ENCODE measurements at regions not wholly inside any gene's neighbourhood (a gene's known extent, or its start where the extent isn't known, plus 50 kb on each side); places are given as distances from the start of the nearest gene placed in this dataset.

- Histone ChIP-seq H3K27me3 (ENCODE audit: insufficient read depth, low read length) (no peaks in the 10 kb centered on the region), H3K4me3 (replicated peaks in 1 of 2; ENCODE audit: low read depth in 1 of 2, low read length in 2 of 2) (no peak overlapping the region), H3K9ac (ENCODE audit: low read length) (no peak overlapping the region), H3K27ac (ENCODE audit: low read depth, low read length) (no peak overlapping the region), H4K20me1 (ENCODE audit: insufficient read depth) (no peaks in the 10 kb centered on the region), H3K79me2 (ENCODE audit: insufficient read depth, low read length) (no peaks in the 10 kb centered on the region), H3K36me3 (ENCODE audit: control insufficient read depth in 1 of 2, insufficient read depth in 2 of 2, low read length in 2 of 2) (no peaks in the 10 kb centered on the region), H3K9me3 (ENCODE audit: control insufficient read depth in 1 of 2, insufficient read depth in 1 of 2, low read depth in 1 of 2, low read length in 2 of 2) (no peaks in the 10 kb centered on the region), H3K4me2 (ENCODE audit: low read length) (no peak overlapping the region), H3K4me1 (ENCODE audit: control insufficient read depth in 1 of 2, insufficient read depth in 2 of 2, low read length in 2 of 2) (no peaks in the 10 kb centered on the region), H2AFZ (ENCODE audit: low read depth, low read length, poor library complexity, severe bottlenecking) (no peak overlapping the region), H3K9me2 (ENCODE audit: insufficient read depth) (no peaks in the 10 kb centered on the region)
- ChIA-PET RAD21 (ENCODE audit: low non-redundant PET in 1 of 2, low total read pairs in 2 of 2, uncharacterized antibody in 2 of 2, unreplicated experiment in 2 of 2) (no interaction called here), CTCF (no interaction called here), POLR2A (no interaction called here)
- no TSS peak for BruUV-seq (replicated peaks)
- TF ChIP-seq, protein P1, sequence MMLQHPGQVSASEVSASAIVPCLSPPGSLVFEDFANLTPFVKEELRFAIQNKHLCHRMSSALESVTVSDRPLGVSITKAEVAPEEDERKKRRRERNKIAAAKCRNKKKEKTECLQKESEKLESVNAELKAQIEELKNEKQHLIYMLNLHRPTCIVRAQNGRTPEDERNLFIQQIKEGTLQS (IDR thresholded peaks at IDR 0.05): no peak
- no peak for TF ChIP-seq JUND (IDR thresholded peaks at IDR 0.05)
- TF ChIP-seq FOSL1 (IDR thresholded peaks at IDR 0.05; ENCODE audit: low read depth): no peak
- TF ChIP-seq CTCF (IDR thresholded peaks at IDR 0.05 in 2 of 3, conservative IDR thresholded peaks at IDR 0.05 in 1 of 3; ENCODE audit: borderline replicate concordance in 1 of 3, insufficient read depth in 1 of 3, low read depth in 2 of 3, low read length in 2 of 3): no peak
- TF ChIP-seq ELF1 (IDR thresholded peaks at IDR 0.05; ENCODE audit: borderline replicate concordance, low read depth): no peak
- no peak for TF ChIP-seq CEBPB (IDR thresholded peaks at IDR 0.05; ENCODE audit: low read depth)
- TF ChIP-seq, protein P2, sequence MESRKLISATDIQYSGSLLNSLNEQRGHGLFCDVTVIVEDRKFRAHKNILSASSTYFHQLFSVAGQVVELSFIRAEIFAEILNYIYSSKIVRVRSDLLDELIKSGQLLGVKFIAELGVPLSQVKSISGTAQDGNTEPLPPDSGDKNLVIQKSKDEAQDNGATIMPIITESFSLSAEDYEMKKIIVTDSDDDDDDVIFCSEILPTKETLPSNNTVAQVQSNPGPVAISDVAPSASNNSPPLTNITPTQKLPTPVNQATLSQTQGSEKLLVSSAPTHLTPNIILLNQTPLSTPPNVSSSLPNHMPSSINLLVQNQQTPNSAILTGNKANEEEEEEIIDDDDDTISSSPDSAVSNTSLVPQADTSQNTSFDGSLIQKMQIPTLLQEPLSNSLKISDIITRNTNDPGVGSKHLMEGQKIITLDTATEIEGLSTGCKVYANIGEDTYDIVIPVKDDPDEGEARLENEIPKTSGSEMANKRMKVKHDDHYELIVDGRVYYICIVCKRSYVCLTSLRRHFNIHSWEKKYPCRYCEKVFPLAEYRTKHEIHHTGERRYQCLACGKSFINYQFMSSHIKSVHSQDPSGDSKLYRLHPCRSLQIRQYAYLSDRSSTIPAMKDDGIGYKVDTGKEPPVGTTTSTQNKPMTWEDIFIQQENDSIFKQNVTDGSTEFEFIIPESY (IDR thresholded peaks at IDR 0.05; ENCODE audit: extremely low read depth, insufficient replicate concordance, low read length): no peak
- TF ChIP-seq, protein P3, sequence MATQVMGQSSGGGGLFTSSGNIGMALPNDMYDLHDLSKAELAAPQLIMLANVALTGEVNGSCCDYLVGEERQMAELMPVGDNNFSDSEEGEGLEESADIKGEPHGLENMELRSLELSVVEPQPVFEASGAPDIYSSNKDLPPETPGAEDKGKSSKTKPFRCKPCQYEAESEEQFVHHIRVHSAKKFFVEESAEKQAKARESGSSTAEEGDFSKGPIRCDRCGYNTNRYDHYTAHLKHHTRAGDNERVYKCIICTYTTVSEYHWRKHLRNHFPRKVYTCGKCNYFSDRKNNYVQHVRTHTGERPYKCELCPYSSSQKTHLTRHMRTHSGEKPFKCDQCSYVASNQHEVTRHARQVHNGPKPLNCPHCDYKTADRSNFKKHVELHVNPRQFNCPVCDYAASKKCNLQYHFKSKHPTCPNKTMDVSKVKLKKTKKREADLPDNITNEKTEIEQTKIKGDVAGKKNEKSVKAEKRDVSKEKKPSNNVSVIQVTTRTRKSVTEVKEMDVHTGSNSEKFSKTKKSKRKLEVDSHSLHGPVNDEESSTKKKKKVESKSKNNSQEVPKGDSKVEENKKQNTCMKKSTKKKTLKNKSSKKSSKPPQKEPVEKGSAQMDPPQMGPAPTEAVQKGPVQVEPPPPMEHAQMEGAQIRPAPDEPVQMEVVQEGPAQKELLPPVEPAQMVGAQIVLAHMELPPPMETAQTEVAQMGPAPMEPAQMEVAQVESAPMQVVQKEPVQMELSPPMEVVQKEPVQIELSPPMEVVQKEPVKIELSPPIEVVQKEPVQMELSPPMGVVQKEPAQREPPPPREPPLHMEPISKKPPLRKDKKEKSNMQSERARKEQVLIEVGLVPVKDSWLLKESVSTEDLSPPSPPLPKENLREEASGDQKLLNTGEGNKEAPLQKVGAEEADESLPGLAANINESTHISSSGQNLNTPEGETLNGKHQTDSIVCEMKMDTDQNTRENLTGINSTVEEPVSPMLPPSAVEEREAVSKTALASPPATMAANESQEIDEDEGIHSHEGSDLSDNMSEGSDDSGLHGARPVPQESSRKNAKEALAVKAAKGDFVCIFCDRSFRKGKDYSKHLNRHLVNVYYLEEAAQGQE (IDR thresholded peaks at IDR 0.05; ENCODE audit: low read depth): no peak
- no peak for TF ChIP-seq EZH2 (IDR thresholded peaks at IDR 0.05)
- TF ChIP-seq SP1 (IDR thresholded peaks at IDR 0.05; ENCODE audit: low read depth): no peak
- no peak for TF ChIP-seq MAX (IDR thresholded peaks at IDR 0.05)
- TF ChIP-seq SRF (IDR thresholded peaks at IDR 0.05; ENCODE audit: low read depth): no peak
- no peak for TF ChIP-seq RAD21 (IDR thresholded peaks at IDR 0.05; ENCODE audit: low read depth)
- no peak for TF ChIP-seq EGR1 (IDR thresholded peaks at IDR 0.05; ENCODE audit: low read depth)
- no peak for TF ChIP-seq YY1 (IDR thresholded peaks at IDR 0.05; ENCODE audit: extremely low read depth, insufficient replicate concordance, low read depth, low read length)
- ATAC-seq (no peak), DNase-seq (ENCODE audit: low read depth, low spot score) (no peak)
- intact Hi-C loops (cut with micrococcal nuclease): no loop called here
These were observed 197.9 kb upstream of the NUDT4 start for GRCh38 chr12:93179792-93180191.
